Fibroblast of skin of back (primary cell): ENCODE measurements at regions not wholly inside any gene's neighbourhood (a gene's known extent, or its start where the extent isn't known, plus 50 kb on each side); places are given as distances from the start of the nearest gene placed in this dataset.

Experiments used
- DNase-seq: peaks from one replicate; pipeline ENCODE4 v3.0.0-alpha.2; 2013

GRCh38 chr16:74030000-74030706, 266.5 kb upstream of the PSMD7 start:
- no peak for DNase-seq

- DNase-seq, result no peak
Measured at GRCh38 chr16:74029115-74029792, 267.4 kb upstream of the PSMD7 start.

GRCh38 chr16:74026373-74027281, 270.0 kb upstream of the PSMD7 start:
- no peak for DNase-seq

- no peak for DNase-seq
Measured at GRCh38 chr16:74024953-74025352, 271.7 kb upstream of the PSMD7 start.

GRCh38 chr16:74020095-74020670, 276.4 kb upstream of the PSMD7 start:
- DNase-seq, result no peak

- DNase-seq, result no peak
Measured at GRCh38 chr16:74019612-74020011, 277.0 kb upstream of the PSMD7 start.

- no peak for DNase-seq
Measured at GRCh38 chr16:74015953-74016352, 280.7 kb upstream of the PSMD7 start.

- DNase-seq, result no peak
Measured at GRCh38 chr16:73998707-73999106, 297.9 kb upstream of the PSMD7 start.

- no peak for DNase-seq
Measured at GRCh38 chr16:73997971-73998370, 298.6 kb upstream of the PSMD7 start.

GRCh38 chr16:73997340-73997711, 299.3 kb upstream of the PSMD7 start:
- DNase-seq, result no peak

GRCh38 chr16:73996624-73997339, 299.8 kb upstream of the PSMD7 start:
- peak; percentile 20 for DNase-seq

- no peak for DNase-seq
Measured at GRCh38 chr16:73993878-73994277, 302.7 kb upstream of the PSMD7 start.

GRCh38 chr16:73978407-73978784, 318.2 kb upstream of the PSMD7 start:
- DNase-seq, result no peak

- no peak for DNase-seq
Measured at GRCh38 chr16:73976644-73977043, 320.0 kb upstream of the PSMD7 start.

GRCh38 chr16:73973174-73973573, 323.4 kb upstream of the PSMD7 start:
- DNase-seq, result no peak

- DNase-seq, result no peak
Measured at GRCh38 chr16:73966851-73967250, 329.8 kb upstream of the PSMD7 start.

- DNase-seq, result no peak
Measured at GRCh38 chr16:73965591-73965990, 331.0 kb upstream of the PSMD7 start.

GRCh38 chr16:73956587-73957494, 339.8 kb upstream of the PSMD7 start:
- peak; percentile 60 for DNase-seq

- DNase-seq, result no peak
Measured at GRCh38 chr16:73955702-73956101, 340.9 kb upstream of the PSMD7 start.

- no peak for DNase-seq
Measured at GRCh38 chr16:73955255-73955654, 341.4 kb upstream of the PSMD7 start.

- DNase-seq, result peak; percentile 18
Measured at GRCh38 chr16:73951481-73951880, 345.1 kb upstream of the PSMD7 start.
